ENCODE measurements at regions not wholly inside any gene's neighbourhood (a gene's known extent, or its start where the extent isn't known, plus 50 kb on each side); places are given as distances from the start of the nearest gene placed in this dataset.

DNA sequence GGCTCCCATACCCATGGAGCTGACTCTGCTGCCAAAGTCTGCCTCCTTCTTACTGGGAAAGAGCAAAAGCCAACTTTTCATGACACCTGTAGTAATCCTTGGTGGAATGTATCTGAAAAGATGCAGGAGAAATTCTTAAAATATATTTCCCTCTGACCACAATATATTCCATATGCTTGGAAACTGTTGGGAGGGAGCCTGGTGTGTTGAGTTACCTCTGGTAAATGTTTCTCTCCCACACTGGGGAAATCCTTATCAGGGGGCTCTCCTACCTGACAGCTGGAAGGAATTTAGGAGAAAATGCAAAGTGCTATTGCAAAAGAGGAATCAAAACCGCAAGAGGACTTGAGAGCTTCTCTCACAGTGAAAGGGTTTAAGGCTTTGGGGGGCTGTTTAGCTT is 139.4 kb downstream of the TBX5 start:
- TF ChIP-seq EZH2 (IDR thresholded peaks at IDR 0.05; ENCODE audit: borderline replicate concordance, insufficient read depth, low read depth, low read length, poor library complexity, severe bottlenecking), result no peak
- TF ChIP-seq CTCF (IDR thresholded peaks at IDR 0.05), result no peak

Data from B cell (primary cell).